IMR-90 (cell line): ENCODE measurements at regions not wholly inside any gene's neighbourhood (a gene's known extent, or its start where the extent isn't known, plus 50 kb on each side); places are given as distances from the start of the nearest gene placed in this dataset.
"Not testable (repeated sequence)": the region's sequence is repeated elsewhere in the genome, so short reads cannot be mapped to it uniquely, and the experiment has no call there.

Source experiments
- ATAC-seq: fragments of 200-7000 bp; cut with Tn5 transposase; 2 replicates; pipeline ENCODE4 v1.9.1; 2020; ENCODE audit warnings: low read depth, mild to moderate bottlenecking, moderate library complexity
- BruUV-seq: library from RNA; stranded (reverse); fragments of 400-500 nt; replicated peaks from 2 replicates; lab custom pipeline; 2021; lab: Mats Ljungman, UMichigan
- CTCF ChIA-PET: fragments of 300-600 bp; formaldehyde crosslinking; extraction: SDS; loops from one replicate; lab custom pipeline; 2021; ENCODE audit warnings: antibody characterized with exemption; lab: Yijun Ruan, JAX
- POLR2A ChIA-PET: fragments of 300-600 bp; sonication (Branson Sonifier 250); formaldehyde crosslinking; loops from one replicate; lab custom pipeline; 2022; ENCODE audit warnings: antibody characterized with exemption; ENCODE audit not compliant: unreplicated experiment; lab: Charles Lee
- DNase-seq: peaks from one replicate; pipeline ENCODE4 v3.0.0; 2013
- H2AFZ ChIP-seq: replicated peaks from 2 replicates; pipeline ENCODE3; 2013; ENCODE audit warnings: low read length, mild to moderate bottlenecking; ENCODE audit not compliant: poor library complexity
- H2AK5ac ChIP-seq: 2 replicates; pipeline ENCODE4 v1.6.1; 2013; ENCODE audit warnings: low read depth, low read length, inconsistent platforms
- H2AK9ac ChIP-seq: replicated peaks from 2 replicates; pipeline ENCODE3; 2013; ENCODE audit warnings: mild to moderate bottlenecking, low read depth, low read length, moderate library complexity; ENCODE audit not compliant: poor library complexity
- H2BK120ac ChIP-seq: 2 replicates; pipeline ENCODE4 v1.6.1; 2013; ENCODE audit warnings: low read depth, low read length, inconsistent platforms
- H2BK15ac ChIP-seq: 3 replicates; pipeline ENCODE4 v1.6.1; 2013; ENCODE audit warnings: low read depth, low read length, inconsistent platforms
- H2BK20ac ChIP-seq: 2 replicates; pipeline ENCODE4 v1.6.1; 2013; ENCODE audit warnings: low read depth, mild to moderate bottlenecking, inconsistent platforms, low read length, moderate library complexity
- H2BK5ac ChIP-seq: 2 replicates; pipeline ENCODE4 v1.6.1; 2013; ENCODE audit warnings: mild to moderate bottlenecking, low read depth, low read length, inconsistent platforms; ENCODE audit not compliant: poor library complexity, severe bottlenecking
- H3K14ac ChIP-seq: replicated peaks from 2 replicates; pipeline ENCODE4 v1.6.1; 2013; ENCODE audit warnings: low read depth, low read length, inconsistent platforms
- H3K18ac ChIP-seq: 2 replicates; pipeline ENCODE4 v1.6.1; 2013; ENCODE audit warnings: low read depth, low read length, control low read depth
- H3K23ac ChIP-seq: 2 replicates; pipeline ENCODE4 v1.6.1; 2013; ENCODE audit warnings: low read depth, low read length, inconsistent platforms
- H3K27ac ChIP-seq: 2 replicates; pipeline ENCODE4 v1.5.1; 2013; ENCODE audit warnings: mild to moderate bottlenecking, control low read depth, low read length; ENCODE audit not compliant: insufficient read depth
- H3K27me3 ChIP-seq: 2 replicates; pipeline ENCODE4 v1.6.1; 2013; ENCODE audit warnings: low read length; ENCODE audit not compliant: control insufficient read depth, insufficient read depth
- H3K36me3 ChIP-seq: 2 replicates; pipeline ENCODE4 v1.6.1; 2013; ENCODE audit warnings: low read length, mixed read lengths; ENCODE audit not compliant: control insufficient read depth, insufficient read depth
- H3K4ac ChIP-seq: 2 replicates; pipeline ENCODE4 v1.6.1; 2013; ENCODE audit warnings: low read depth, low read length, inconsistent platforms
- H3K4me1 ChIP-seq: 2 replicates; pipeline ENCODE4 v1.6.1; 2013; ENCODE audit warnings: low read length, mixed read lengths; ENCODE audit not compliant: control insufficient read depth, insufficient read depth
- H3K4me2 ChIP-seq: 2 replicates; pipeline ENCODE4 v1.6.1; 2013; ENCODE audit warnings: low read depth, mild to moderate bottlenecking, control low read depth, low read length, moderate library complexity
- H3K4me3 ChIP-seq: 2 replicates; pipeline ENCODE4 v1.5.1; 2013; ENCODE audit warnings: low read depth, mild to moderate bottlenecking, control low read depth, low read length, moderate library complexity; ENCODE audit not compliant: insufficient read depth
- H3K56ac ChIP-seq: 2 replicates; pipeline ENCODE4 v1.6.1; 2013; ENCODE audit warnings: low read length, inconsistent platforms; ENCODE audit not compliant: insufficient read depth; ENCODE audit errors: extremely low read depth
- H3K79me1 ChIP-seq, 2 experiments: 2 replicates each; pipeline ENCODE4 v1.6.1; 2013; ENCODE audit warnings: low read length in 2 of 2, inconsistent platforms in 1 of 2, low read depth in 1 of 2
- H3K9ac ChIP-seq: 2 replicates; pipeline ENCODE4 v1.6.1; 2013; ENCODE audit warnings: low read depth, low read length, control low read depth
- H3K9me1 ChIP-seq: 2 replicates; pipeline ENCODE4 v1.6.1; 2013; ENCODE audit warnings: low read length, inconsistent platforms; ENCODE audit not compliant: insufficient read depth
- H3K9me3 ChIP-seq: 2 replicates; pipeline ENCODE4 v1.6.1; 2013; ENCODE audit warnings: low read length; ENCODE audit not compliant: control insufficient read depth, insufficient read depth
- H4K20me1 ChIP-seq: 2 replicates; pipeline ENCODE4 v1.6.1; 2013; ENCODE audit warnings: low read length, inconsistent platforms; ENCODE audit not compliant: insufficient read depth
- H4K5ac ChIP-seq: 2 replicates; pipeline ENCODE4 v1.6.1; 2013; ENCODE audit warnings: mild to moderate bottlenecking, low read depth, low read length, control low read depth
- H4K8ac ChIP-seq, 2 experiments: 2 replicates each; pipeline ENCODE4 v1.6.1; 2013; ENCODE audit warnings: low read depth in 2 of 2, low read length in 2 of 2, control low read depth in 1 of 2, inconsistent platforms in 1 of 2
- H4K91ac ChIP-seq: 2 replicates; pipeline ENCODE4 v1.6.1; 2013; ENCODE audit warnings: low read depth, low read length, inconsistent platforms; ENCODE audit not compliant: insufficient read depth
- WGBS, 2 experiments: methylation state at CpG; one replicate each; pipeline versions ENCODE4 v1.1.5 to v1.1.7; 2013; ENCODE audit warnings: missing lambda C conversion rate in 2 of 2; ENCODE audit not compliant: insufficient read length in 1 of 2; ENCODE audit errors: extremely low coverage in 2 of 2; 5-methylcytosine and 5-hydroxymethylcytosine counted together
- dilution Hi-C: fragments of 300-500 bp; cut with HindIII; formaldehyde crosslinking; loops from one replicate; pipeline ENCODE4 v1.14.3; 2018; ENCODE audit warnings: low sequenced_read_pairs; ENCODE audit not compliant: unreplicated experiment
- in situ Hi-C: fragments of 300-500 bp; cut with MboI; formaldehyde crosslinking; loops from 3 replicates; pipeline ENCODE4 v1.14.3; 2019; ENCODE audit warnings: low sequenced_read_pairs, inconsistent platforms, mixed read lengths
- intact Hi-C: fragments of 100-400 bp; cut with micrococcal nuclease; formaldehyde crosslinking; loops from 2 replicates; pipeline ENCODE4 v1.10.0; 2022

GRCh38 chr16:18712580-18712979 lies 77.6 kb downstream of the RPS15A start:
- POLR2A ChIA-PET, H3K4ac ChIP-seq, dilution Hi-C loops, in situ Hi-C loops, H2BK120ac ChIP-seq, DNase-seq, H4K20me1 ChIP-seq, H4K8ac ChIP-seq, H2BK15ac ChIP-seq, H3K56ac ChIP-seq, H3K36me3 ChIP-seq, H2BK5ac ChIP-seq, H3K9me3 ChIP-seq, H3K23ac ChIP-seq, H3K4me2 ChIP-seq, H3K18ac ChIP-seq, H2AFZ ChIP-seq, H2BK20ac ChIP-seq, intact Hi-C loops, H2AK9ac ChIP-seq, H3K27me3 ChIP-seq, H3K14ac ChIP-seq, H3K79me1 ChIP-seq, ATAC-seq, H4K91ac ChIP-seq, H3K9ac ChIP-seq, CTCF ChIA-PET, H3K27ac ChIP-seq, BruUV-seq, H3K4me3 ChIP-seq, H4K5ac ChIP-seq, H2AK5ac ChIP-seq, H3K9me1 ChIP-seq, H3K4me1 ChIP-seq: not testable (repeated sequence)
- no CpG with 5 or more reads among the region's 14 CpGs for WGBS, 2 experiments

- CTCF ChIA-PET, H3K14ac ChIP-seq, H4K91ac ChIP-seq, H3K9ac ChIP-seq, H2BK120ac ChIP-seq, H3K18ac ChIP-seq, H3K4ac ChIP-seq, H2AK9ac ChIP-seq, dilution Hi-C loops, H3K56ac ChIP-seq, H3K9me3 ChIP-seq, H4K20me1 ChIP-seq, H3K36me3 ChIP-seq, H2BK20ac ChIP-seq, ATAC-seq, H4K5ac ChIP-seq, BruUV-seq, H3K27me3 ChIP-seq, H4K8ac ChIP-seq, H3K4me2 ChIP-seq, H3K4me1 ChIP-seq, H3K4me3 ChIP-seq, H3K9me1 ChIP-seq, H2BK15ac ChIP-seq, H2AFZ ChIP-seq, in situ Hi-C loops, DNase-seq, H3K79me1 ChIP-seq, H2BK5ac ChIP-seq, H3K23ac ChIP-seq, POLR2A ChIA-PET, H3K27ac ChIP-seq, intact Hi-C loops, H2AK5ac ChIP-seq: not testable (repeated sequence)
- no CpG with 5 or more reads among the region's 4 CpGs for WGBS, 2 experiments
Observed at GRCh38 chr16:18710659-18711058, 79.5 kb downstream of the RPS15A start.
